ENCODE measurements at regions not wholly inside any gene's neighbourhood (a gene's known extent, or its start where the extent isn't known, plus 50 kb on each side); places are given as distances from the start of the nearest gene placed in this dataset.
A peak's percentile ranks its signal among the peaks of the same experiment; 100 is the strongest.

- no peaks in the 10 kb centered on the region for H3K4me1 ChIP-seq (ENCODE audit: insufficient read depth, low read length)
- no peaks in the 10 kb centered on the region for H3K36me3 ChIP-seq (ENCODE audit: insufficient read depth, low read length)
- H3K27me3 ChIP-seq (ENCODE audit: insufficient read depth, low read length): peaks cover 5% of the 10 kb centered on the region
- no peaks in the 10 kb centered on the region for H3K9me3 ChIP-seq (ENCODE audit: low read length)
- no peak overlapping the region for H3K4me3 ChIP-seq (ENCODE audit: low read length)
- no peak overlapping the region for H2AFZ ChIP-seq (ENCODE audit: low read depth, low read length)
Observed at GRCh38 chr18:43543236-43543635, 265.9 kb upstream of the SYT4 start.

- H3K27me3 ChIP-seq (ENCODE audit: insufficient read depth, low read length): no peaks in the 10 kb centered on the region
- H3K4me1 ChIP-seq (ENCODE audit: insufficient read depth, low read length): no peaks in the 10 kb centered on the region
- H2AFZ ChIP-seq (ENCODE audit: low read depth, low read length): no peak overlapping the region
- H3K9me3 ChIP-seq (ENCODE audit: low read length): peaks cover 3% of the 10 kb centered on the region
- H3K36me3 ChIP-seq (ENCODE audit: insufficient read depth, low read length): no peaks in the 10 kb centered on the region
- no peak overlapping the region for H3K4me3 ChIP-seq (ENCODE audit: low read length)
Observed at GRCh38 chr18:43547456-43547855, 270.2 kb upstream of the SYT4 start.

GRCh38 chr18:43559507-43559906 lies 282.2 kb upstream of the SYT4 start:
- Histone ChIP-seq H2AFZ (ENCODE audit: low read depth, low read length) (no peak overlapping the region), H3K9me3 (ENCODE audit: low read length) (no peaks in the 10 kb centered on the region), H3K27me3 (ENCODE audit: insufficient read depth, low read length) (no peaks in the 10 kb centered on the region), H3K36me3 (ENCODE audit: insufficient read depth, low read length) (no peaks in the 10 kb centered on the region), H3K4me3 (ENCODE audit: low read length) (no peak overlapping the region), H3K4me1 (ENCODE audit: insufficient read depth, low read length) (peaks cover 5% of the 10 kb centered on the region)

GRCh38 chr18:43563780-43564179 lies 286.5 kb upstream of the SYT4 start:
- Histone ChIP-seq H3K9me3 (ENCODE audit: low read length) (no peaks in the 10 kb centered on the region), H3K4me1 (ENCODE audit: insufficient read depth, low read length) (peaks cover 5% of the 10 kb centered on the region), H3K4me3 (ENCODE audit: low read length) (no peak overlapping the region)

DNA sequence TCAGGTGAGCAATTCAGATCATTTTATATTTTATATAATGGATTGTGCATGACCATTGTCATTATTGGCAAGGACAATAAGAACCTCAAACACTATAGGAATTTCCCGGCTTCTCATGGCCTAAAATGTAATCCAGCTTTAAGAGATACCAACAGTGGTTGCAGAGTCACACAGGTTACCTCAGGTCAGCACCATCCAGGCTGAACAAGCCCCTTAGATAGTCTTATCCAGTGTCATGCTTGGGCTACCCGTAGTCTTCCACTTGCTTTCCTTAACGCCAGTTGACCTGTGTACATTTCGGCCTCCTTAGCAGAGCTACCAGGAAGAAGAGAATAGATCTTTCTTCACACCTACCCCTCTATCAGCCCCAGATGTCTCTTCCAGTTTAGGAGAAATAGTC lies 293.3 kb upstream of the SYT4 start:
- Histone ChIP-seq H3K4me3 (ENCODE audit: low read length) (no peak overlapping the region), H3K36me3 (ENCODE audit: insufficient read depth, low read length) (no peaks in the 10 kb centered on the region), H3K4me1 (ENCODE audit: insufficient read depth, low read length) (no peaks in the 10 kb centered on the region), H2AFZ (ENCODE audit: low read depth, low read length) (no peak overlapping the region), H3K27me3 (ENCODE audit: insufficient read depth, low read length) (peaks cover 10% of the 10 kb centered on the region), H3K9me3 (ENCODE audit: low read length) (no peaks in the 10 kb centered on the region)

More at GRCh38 chr18:43563780-43564179, 286.5 kb upstream of the SYT4 start:
- H3K27me3 ChIP-seq (ENCODE audit: insufficient read depth, low read length): peaks cover 3% of the 10 kb centered on the region
- no peaks in the 10 kb centered on the region for H3K36me3 ChIP-seq (ENCODE audit: insufficient read depth, low read length)
- peak overlapping the region; percentile 44 for H2AFZ ChIP-seq (ENCODE audit: low read depth, low read length)

GRCh38 chr18:43571078-43571689 lies 293.9 kb upstream of the SYT4 start:
- Histone ChIP-seq H3K9me3 (ENCODE audit: low read length) (no peaks in the 10 kb centered on the region), H2AFZ (ENCODE audit: low read depth, low read length) (no peak overlapping the region), H3K4me1 (ENCODE audit: insufficient read depth, low read length) (no peaks in the 10 kb centered on the region), H3K27me3 (ENCODE audit: insufficient read depth, low read length) (peaks cover 10% of the 10 kb centered on the region), H3K36me3 (ENCODE audit: insufficient read depth, low read length) (no peaks in the 10 kb centered on the region), H3K4me3 (ENCODE audit: low read length) (no peak overlapping the region)

- no peaks in the 10 kb centered on the region for H3K9me3 ChIP-seq (ENCODE audit: low read length)
- H2AFZ ChIP-seq (ENCODE audit: low read depth, low read length): no peak overlapping the region
- H3K36me3 ChIP-seq (ENCODE audit: insufficient read depth, low read length): no peaks in the 10 kb centered on the region
- peaks cover 10% of the 10 kb centered on the region for H3K27me3 ChIP-seq (ENCODE audit: insufficient read depth, low read length)
- no peak overlapping the region for H3K4me3 ChIP-seq (ENCODE audit: low read length)
- H3K4me1 ChIP-seq (ENCODE audit: insufficient read depth, low read length): no peaks in the 10 kb centered on the region
Observed at GRCh38 chr18:43572163-43572562, 294.9 kb upstream of the SYT4 start.

DNA sequence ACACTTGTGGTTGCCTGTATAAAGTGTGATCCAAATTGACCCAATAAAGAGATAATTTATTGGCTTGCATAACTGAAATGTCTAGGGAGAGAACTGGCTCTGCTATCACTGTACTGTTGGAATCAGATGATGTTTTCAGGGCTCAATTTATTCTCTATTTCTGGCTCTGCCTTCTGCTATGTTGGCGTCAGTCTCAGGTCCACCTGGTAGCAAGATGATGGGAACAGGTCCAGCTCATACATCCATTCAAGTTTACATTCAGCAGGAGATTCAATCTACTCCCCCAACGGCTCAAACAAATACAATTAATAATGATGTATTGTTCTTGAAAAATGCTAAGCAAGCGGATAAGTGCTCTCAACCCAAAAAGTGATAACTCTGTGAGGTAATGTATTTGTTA lies 297.7 kb upstream of the SYT4 start:
- no peaks in the 10 kb centered on the region for H3K9me3 ChIP-seq (ENCODE audit: low read length)

GRCh38 chr18:43578211-43578610 lies 300.9 kb upstream of the SYT4 start:
- H3K36me3 ChIP-seq (ENCODE audit: insufficient read depth, low read length): no peaks in the 10 kb centered on the region
- H3K4me3 ChIP-seq (ENCODE audit: low read length): no peak overlapping the region
- H3K9me3 ChIP-seq (ENCODE audit: low read length): no peaks in the 10 kb centered on the region
- H3K27me3 ChIP-seq (ENCODE audit: insufficient read depth, low read length): no peaks in the 10 kb centered on the region
- no peaks in the 10 kb centered on the region for H3K4me1 ChIP-seq (ENCODE audit: insufficient read depth, low read length)
- no peak overlapping the region for H2AFZ ChIP-seq (ENCODE audit: low read depth, low read length)

More for the DNA sequence above, 297.7 kb upstream of the SYT4 start:
- Histone ChIP-seq H3K27me3 (ENCODE audit: insufficient read depth, low read length) (peaks cover 4% of the 10 kb centered on the region), H3K36me3 (ENCODE audit: insufficient read depth, low read length) (no peaks in the 10 kb centered on the region), H2AFZ (ENCODE audit: low read depth, low read length) (no peak overlapping the region), H3K4me1 (ENCODE audit: insufficient read depth, low read length) (no peaks in the 10 kb centered on the region), H3K4me3 (ENCODE audit: low read length) (no peak overlapping the region)

GRCh38 chr18:43578706-43579105 lies 301.4 kb upstream of the SYT4 start:
- Histone ChIP-seq H3K27me3 (ENCODE audit: insufficient read depth, low read length) (no peaks in the 10 kb centered on the region), H3K9me3 (ENCODE audit: low read length) (no peaks in the 10 kb centered on the region), H3K36me3 (ENCODE audit: insufficient read depth, low read length) (no peaks in the 10 kb centered on the region), H3K4me3 (ENCODE audit: low read length) (no peak overlapping the region), H3K4me1 (ENCODE audit: insufficient read depth, low read length) (no peaks in the 10 kb centered on the region), H2AFZ (ENCODE audit: low read depth, low read length) (no peak overlapping the region)

GRCh38 chr18:43581936-43582519 lies 304.7 kb upstream of the SYT4 start:
- Histone ChIP-seq H2AFZ (ENCODE audit: low read depth, low read length) (no peak overlapping the region), H3K4me3 (ENCODE audit: low read length) (no peak overlapping the region), H3K36me3 (ENCODE audit: insufficient read depth, low read length) (no peaks in the 10 kb centered on the region), H3K4me1 (ENCODE audit: insufficient read depth, low read length) (no peaks in the 10 kb centered on the region), H3K27me3 (ENCODE audit: insufficient read depth, low read length) (no peaks in the 10 kb centered on the region), H3K9me3 (ENCODE audit: low read length) (no peaks in the 10 kb centered on the region)

DNA sequence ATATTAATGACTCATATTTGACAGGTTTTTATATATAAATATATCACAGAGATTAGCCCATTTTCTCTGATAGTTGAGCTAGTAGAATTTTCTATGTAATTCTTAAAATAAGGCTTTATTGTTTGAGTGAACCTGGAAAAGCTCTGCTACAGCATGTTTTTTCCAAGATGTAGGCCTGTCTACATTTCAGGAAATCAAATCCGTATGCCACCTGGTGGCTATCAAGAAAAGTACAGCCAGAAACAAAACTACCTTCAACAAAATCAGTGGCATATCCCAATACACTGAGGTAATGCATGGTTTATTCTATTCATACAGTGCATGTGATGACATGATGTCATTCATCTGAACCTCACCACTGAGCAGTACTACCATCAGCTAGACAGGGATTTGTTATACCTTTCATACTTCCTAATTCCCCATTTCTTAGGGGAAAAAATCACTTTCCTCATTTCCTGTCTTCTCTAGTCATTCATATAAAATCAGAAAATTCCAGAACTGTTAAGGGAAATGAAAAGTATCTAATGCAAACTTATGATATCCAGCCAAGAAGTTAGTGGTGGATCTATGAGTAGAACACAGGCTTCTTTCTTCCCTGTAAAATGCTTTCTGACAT lies 310.4 kb upstream of the SYT4 start:
- Histone ChIP-seq H3K9me3 (ENCODE audit: low read length) (no peaks in the 10 kb centered on the region), H3K36me3 (ENCODE audit: insufficient read depth, low read length) (no peaks in the 10 kb centered on the region), H3K4me3 (ENCODE audit: low read length) (no peak overlapping the region), H3K27me3 (ENCODE audit: insufficient read depth, low read length) (no peaks in the 10 kb centered on the region), H2AFZ (ENCODE audit: low read depth, low read length) (no peak overlapping the region), H3K4me1 (ENCODE audit: insufficient read depth, low read length) (no peaks in the 10 kb centered on the region)

DNA sequence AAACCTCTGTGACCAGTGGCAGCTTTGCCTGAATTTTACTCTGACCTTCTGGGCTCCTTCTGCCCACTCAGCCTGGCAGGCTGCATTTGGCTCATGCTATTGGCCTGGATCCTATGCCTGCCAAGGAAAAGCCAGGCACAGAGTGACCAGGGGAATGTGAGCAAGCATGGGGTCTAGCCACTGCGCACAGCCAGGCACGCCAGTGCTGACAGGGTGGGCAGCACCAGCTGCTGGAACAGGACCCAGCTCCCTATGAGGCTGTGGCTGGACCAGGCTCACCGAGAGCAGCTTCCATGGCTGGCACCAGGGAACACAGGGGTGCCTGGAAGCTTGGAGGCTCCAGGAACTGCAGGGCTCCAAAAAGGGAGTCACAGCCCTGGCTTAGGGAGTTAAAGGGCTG lies 311.5 kb upstream of the SYT4 start:
- Histone ChIP-seq H3K27me3 (ENCODE audit: insufficient read depth, low read length) (no peaks in the 10 kb centered on the region), H3K4me1 (ENCODE audit: insufficient read depth, low read length) (no peaks in the 10 kb centered on the region), H2AFZ (ENCODE audit: low read depth, low read length) (no peak overlapping the region), H3K4me3 (ENCODE audit: low read length) (no peak overlapping the region), H3K9me3 (ENCODE audit: low read length) (no peaks in the 10 kb centered on the region), H3K36me3 (ENCODE audit: insufficient read depth, low read length) (no peaks in the 10 kb centered on the region)
